AG10803 (cell line): ENCODE measurements at regions not wholly inside any gene's neighbourhood (a gene's known extent, or its start where the extent isn't known, plus 50 kb on each side); places are given as distances from the start of the nearest gene placed in this dataset.
A peak's percentile ranks its signal among the peaks of the same experiment; 100 is the strongest.

Experiments used
- DNase-seq: peaks from one replicate; pipeline ENCODE4 v3.0.0; 2010; ENCODE audit warnings: low read depth
- H3K4me3 ChIP-seq: 2 replicates; pipeline ENCODE4 v1.5.1; 2011; ENCODE audit warnings: mild to moderate bottlenecking, low read length, control low read depth
- TF ChIP-seq, protein P1 (sequence below): conservative IDR thresholded peaks from 2 replicates; pipeline ENCODE4 v1.5.1; 2011; ENCODE audit warnings: mild to moderate bottlenecking, low read length, control low read depth, inconsistent platforms

DNA sequence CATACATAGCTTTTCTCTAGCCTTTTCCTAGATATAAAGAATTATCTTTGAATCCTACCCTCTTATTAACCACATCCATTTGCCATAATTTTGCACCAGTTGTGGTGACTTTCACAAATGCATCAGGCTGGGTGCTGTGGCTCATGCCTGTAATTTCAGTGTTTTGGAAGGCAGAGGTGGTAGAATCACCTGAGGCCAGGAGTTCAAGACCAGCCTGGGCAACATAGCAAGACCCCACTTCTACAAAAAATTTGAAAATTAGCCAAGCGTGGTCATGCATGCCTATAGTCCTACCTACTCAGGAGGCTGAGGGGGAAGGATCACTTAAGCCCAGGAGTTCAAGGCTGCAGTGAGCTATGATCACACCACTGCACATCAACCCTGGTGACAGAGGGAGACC lies 672.4 kb upstream of the CHAC2 start:
- no peak overlapping the region for H3K4me3 ChIP-seq
- TF ChIP-seq, protein P1, sequence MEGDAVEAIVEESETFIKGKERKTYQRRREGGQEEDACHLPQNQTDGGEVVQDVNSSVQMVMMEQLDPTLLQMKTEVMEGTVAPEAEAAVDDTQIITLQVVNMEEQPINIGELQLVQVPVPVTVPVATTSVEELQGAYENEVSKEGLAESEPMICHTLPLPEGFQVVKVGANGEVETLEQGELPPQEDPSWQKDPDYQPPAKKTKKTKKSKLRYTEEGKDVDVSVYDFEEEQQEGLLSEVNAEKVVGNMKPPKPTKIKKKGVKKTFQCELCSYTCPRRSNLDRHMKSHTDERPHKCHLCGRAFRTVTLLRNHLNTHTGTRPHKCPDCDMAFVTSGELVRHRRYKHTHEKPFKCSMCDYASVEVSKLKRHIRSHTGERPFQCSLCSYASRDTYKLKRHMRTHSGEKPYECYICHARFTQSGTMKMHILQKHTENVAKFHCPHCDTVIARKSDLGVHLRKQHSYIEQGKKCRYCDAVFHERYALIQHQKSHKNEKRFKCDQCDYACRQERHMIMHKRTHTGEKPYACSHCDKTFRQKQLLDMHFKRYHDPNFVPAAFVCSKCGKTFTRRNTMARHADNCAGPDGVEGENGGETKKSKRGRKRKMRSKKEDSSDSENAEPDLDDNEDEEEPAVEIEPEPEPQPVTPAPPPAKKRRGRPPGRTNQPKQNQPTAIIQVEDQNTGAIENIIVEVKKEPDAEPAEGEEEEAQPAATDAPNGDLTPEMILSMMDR = no peak
- no peak for DNase-seq

DNA sequence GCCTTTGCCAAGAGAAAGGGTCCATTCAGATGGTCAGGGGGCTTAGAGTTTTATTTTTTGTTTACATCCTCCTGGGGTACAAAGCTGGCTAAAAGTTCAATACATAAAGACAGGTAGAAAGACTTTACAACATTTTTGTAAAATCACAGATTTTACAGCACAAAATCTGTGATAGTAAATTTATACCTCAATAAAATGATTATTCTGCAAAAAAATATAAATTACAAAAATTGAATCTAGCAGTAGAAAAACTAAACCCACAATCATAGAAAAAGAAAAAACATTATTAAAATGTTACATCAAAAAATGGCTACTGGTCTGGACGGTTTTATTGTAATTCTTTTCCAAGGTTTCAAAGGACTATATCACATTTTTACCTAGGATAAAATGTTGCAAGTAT lies 674.2 kb upstream of the CHAC2 start:
- TF ChIP-seq, protein P1 = no peak
- no peak for DNase-seq
- no peak overlapping the region for H3K4me3 ChIP-seq

DNA sequence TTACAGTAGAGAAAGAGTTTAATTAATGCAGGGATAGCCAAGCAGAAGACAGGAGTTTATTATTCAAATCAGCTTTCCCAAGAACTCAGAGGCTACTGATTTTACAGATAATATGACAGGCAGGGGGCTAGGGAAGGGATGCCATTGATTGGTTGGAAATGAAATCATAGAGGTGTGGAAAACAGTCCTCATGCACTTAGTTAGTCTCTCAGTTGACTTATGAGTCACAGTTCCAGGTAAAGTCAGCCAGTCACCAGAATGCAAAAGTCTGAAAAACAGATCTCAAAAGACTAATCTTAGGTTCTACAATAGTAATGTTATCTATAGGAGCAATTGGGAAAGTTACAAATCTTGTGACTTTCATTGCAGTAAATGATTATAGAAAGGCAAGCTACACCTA lies 676.4 kb upstream of the CHAC2 start:
- TF ChIP-seq, protein P1 = no peak
- DNase-seq = no peak
- H3K4me3 ChIP-seq = no peak overlapping the region

DNA sequence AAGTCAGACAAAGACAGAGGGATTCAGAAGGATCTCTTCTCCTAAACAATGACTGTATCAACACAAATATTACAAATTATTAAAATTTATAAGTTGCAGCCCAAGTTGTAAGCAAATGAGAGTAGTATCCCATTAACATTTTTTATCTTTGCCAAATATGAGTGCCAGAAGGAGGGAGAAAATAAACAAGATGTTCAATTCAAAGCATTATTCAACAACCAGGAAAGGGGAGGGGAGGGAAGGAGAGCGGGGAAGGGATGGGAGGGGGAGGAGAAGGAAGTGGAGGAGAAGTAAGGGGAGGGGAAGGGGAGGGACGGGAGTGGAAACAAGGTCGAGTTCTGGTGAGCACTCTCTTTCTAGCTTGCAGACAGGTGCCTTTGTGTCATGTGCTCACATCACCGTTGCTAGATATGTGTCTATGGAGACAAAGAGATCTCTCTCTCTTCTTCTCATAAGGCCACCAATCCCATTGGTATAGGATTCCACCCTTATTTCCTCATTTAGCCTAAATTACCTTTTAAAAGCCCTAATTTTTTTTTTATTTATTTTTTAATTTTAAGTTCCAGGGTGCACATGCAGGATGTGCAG lies 679.6 kb upstream of the CHAC2 start:
- no peak overlapping the region for H3K4me3 ChIP-seq
- TF ChIP-seq, protein P1 = no peak
- no peak for DNase-seq

- peak; percentile 38 for DNase-seq
- H3K4me3 ChIP-seq = no peak overlapping the region
- TF ChIP-seq, protein P1 = no peak
Observed at GRCh38 chr2:53087262-53087873, 680.2 kb upstream of the CHAC2 start.

- no peak overlapping the region for H3K4me3 ChIP-seq
- TF ChIP-seq, protein P1 = no peak
- no peak for DNase-seq
Observed at GRCh38 chr2:53077413-53077812, 690.2 kb upstream of the CHAC2 start.

GRCh38 chr2:53075760-53076159 lies 691.8 kb upstream of the CHAC2 start:
- DNase-seq = no peak

More at GRCh38 chr2:53075760-53076159, 691.8 kb upstream of the CHAC2 start:
- no peak overlapping the region for H3K4me3 ChIP-seq
- TF ChIP-seq, protein P1 = no peak
